Keratinocyte (primary cell): ENCODE measurements at regions not wholly inside any gene's neighbourhood (a gene's known extent, or its start where the extent isn't known, plus 50 kb on each side); places are given as distances from the start of the nearest gene placed in this dataset.

Experiments used
- CTCF ChIP-seq, 3 experiments: IDR thresholded peaks in 1 of 3; conservative IDR thresholded peaks in 1 of 3; optimal IDR thresholded peaks in 1 of 3; 2 replicates in 2 of 3; 3 replicates in 1 of 3; pipeline versions ENCODE3 to v1.5.1; 2011; ENCODE audit warnings: low read length in 3 of 3, mild to moderate bottlenecking in 3 of 3, moderate library complexity in 2 of 3, control low read depth in 1 of 3, inconsistent platforms in 1 of 3; ENCODE audit not compliant: insufficient read depth in 2 of 3; ENCODE audit errors: extremely low read depth in 1 of 3
- EZH2 ChIP-seq: IDR thresholded peaks from one replicate; pipeline ENCODE4 v1.6.1; 2012; ENCODE audit warnings: inconsistent platforms, mild to moderate bottlenecking, low read length, moderate library complexity

- TF ChIP-seq CTCF (optimal IDR thresholded peaks at IDR 0.05 in 1 of 3, IDR thresholded peaks at IDR 0.05 in 1 of 3, conservative IDR thresholded peaks at IDR 0.05 in 1 of 3; ENCODE audit: extremely low read depth in 1 of 3, insufficient read depth in 2 of 3, low read length in 3 of 3): no peak
- TF ChIP-seq EZH2: no peak
These were observed 88.4 kb upstream of the CXCL14 start for GRCh38 chr5:135667204-135667603.
